ENCODE measurements at regions not wholly inside any gene's neighbourhood (a gene's known extent, or its start where the extent isn't known, plus 50 kb on each side); places are given as distances from the start of the nearest gene placed in this dataset.

GRCh38 chr3:152547153-152547552 is 278.4 kb downstream of the MBNL1 start:
- Histone ChIP-seq H3K9me3 (no peaks in the 10 kb centered on the region), H3K36me3 (no peaks in the 10 kb centered on the region), H3K4me1 (no peaks in the 10 kb centered on the region), H3K27ac (no peak overlapping the region), H3K27me3 (no peaks in the 10 kb centered on the region), H3K4me3 (no peak overlapping the region)
- DNase-seq = no peak
- intact Hi-C loops (cut with DNase I; ENCODE audit: low total_unique reads) = no loop called here
- TF ChIP-seq POLR2A (IDR thresholded peaks at IDR 0.05) = no peak
- no peak for TF ChIP-seq CTCF (IDR thresholded peaks at IDR 0.05)

GRCh38 chr3:152549263-152549662 is 280.5 kb downstream of the MBNL1 start:
- H3K27ac ChIP-seq = no peak overlapping the region
- H3K27me3 ChIP-seq = no peaks in the 10 kb centered on the region
- intact Hi-C loops (cut with DNase I; ENCODE audit: low total_unique reads) = no loop called here
- no peak overlapping the region for H3K4me3 ChIP-seq
- no peaks in the 10 kb centered on the region for H3K36me3 ChIP-seq
- TF ChIP-seq CTCF (IDR thresholded peaks at IDR 0.05) = no peak
- TF ChIP-seq POLR2A (IDR thresholded peaks at IDR 0.05) = no peak
- H3K9me3 ChIP-seq = no peaks in the 10 kb centered on the region
- no peaks in the 10 kb centered on the region for H3K4me1 ChIP-seq
- DNase-seq = no peak

- Histone ChIP-seq H3K27ac (no peak overlapping the region), H3K4me3 (no peak overlapping the region), H3K36me3 (no peaks in the 10 kb centered on the region), H3K27me3 (no peaks in the 10 kb centered on the region), H3K4me1 (no peaks in the 10 kb centered on the region), H3K9me3 (no peaks in the 10 kb centered on the region)
- DNase-seq = no peak
- intact Hi-C loops (cut with DNase I; ENCODE audit: low total_unique reads) = no loop called here
- TF ChIP-seq CTCF (IDR thresholded peaks at IDR 0.05) (no peak), POLR2A (IDR thresholded peaks at IDR 0.05) (no peak)
These were observed 281.6 kb downstream of the MBNL1 start for GRCh38 chr3:152550284-152550683.

GRCh38 chr3:152554980-152555379 is 280.0 kb upstream of the P2RY1 start:
- Histone ChIP-seq H3K9me3 (no peaks in the 10 kb centered on the region), H3K27ac (peak overlapping the region; percentile 29 to 56), H3K36me3 (no peaks in the 10 kb centered on the region), H3K27me3 (no peaks in the 10 kb centered on the region), H3K4me3 (no peak overlapping the region), H3K4me1 (no peaks in the 10 kb centered on the region)
- intact Hi-C loops (cut with DNase I; ENCODE audit: low total_unique reads) = no loop called here
- DNase-seq = no peak
- TF ChIP-seq CTCF (IDR thresholded peaks at IDR 0.05) = no peak
- TF ChIP-seq POLR2A (IDR thresholded peaks at IDR 0.05) = no peak

GRCh38 chr3:152555666-152556291 is 279.2 kb upstream of the P2RY1 start:
- no peak for DNase-seq
- intact Hi-C loops (cut with DNase I; ENCODE audit: low total_unique reads) = no loop called here
- no peak for TF ChIP-seq POLR2A (IDR thresholded peaks at IDR 0.05)
- Histone ChIP-seq H3K27me3 (no peaks in the 10 kb centered on the region), H3K36me3 (no peaks in the 10 kb centered on the region), H3K4me1 (no peaks in the 10 kb centered on the region), H3K27ac (peak overlapping the region; percentile 69), H3K9me3 (no peaks in the 10 kb centered on the region), H3K4me3 (no peak overlapping the region)

All from uterus (tissue), 3 donors.